ENCODE measurements at regions not wholly inside any gene's neighbourhood (a gene's known extent, or its start where the extent isn't known, plus 50 kb on each side); places are given as distances from the start of the nearest gene placed in this dataset.
A peak's percentile ranks its signal among the peaks of the same experiment; 100 is the strongest.

- TF ChIP-seq CTCF (IDR thresholded peaks at IDR 0.05) = no peak
- H3K27me3 ChIP-seq = no peaks in the 10 kb centered on the region
- no peak for DNase-seq
- peaks cover 0 to 52% (median 19%) of the 10 kb centered on the region in 4 donors for H3K4me1 ChIP-seq
- intact Hi-C loops (cut with DNase I; ENCODE audit: low total_unique reads) = no loop called here
- H3K27ac ChIP-seq = peak overlapping the region in 1 of 2 donors; percentile 23
- no peaks in the 10 kb centered on the region for H3K9me3 ChIP-seq
- H3K4me3 ChIP-seq = no peak overlapping the region
- no peaks in the 10 kb centered on the region for H3K36me3 ChIP-seq
Observed at GRCh38 chr18:11324956-11325882, 175.8 kb upstream of the PIEZO2 start.

DNA sequence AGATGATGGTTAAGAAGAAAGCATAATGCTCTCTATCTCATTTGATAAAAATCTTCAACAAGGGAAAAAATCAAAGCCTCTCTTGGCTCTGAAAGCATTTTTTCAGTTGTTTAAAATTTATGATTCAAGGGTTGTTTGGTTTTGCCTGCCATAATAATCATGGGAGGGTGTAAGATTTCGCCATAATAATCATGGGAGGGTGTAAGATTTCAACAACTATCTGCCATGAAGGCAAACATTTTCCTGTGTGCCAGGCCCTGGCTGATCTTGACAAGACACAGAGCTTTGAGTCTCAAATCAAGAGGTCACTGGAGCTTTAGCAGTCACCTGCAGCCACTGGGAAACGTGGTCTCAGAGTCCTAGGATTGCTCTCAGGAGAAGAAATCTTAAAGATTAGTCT, 175.1 kb upstream of the PIEZO2 start:
- TF ChIP-seq CTCF (IDR thresholded peaks at IDR 0.05) = no peak
- peaks cover 0 to 54% (median 19%) of the 10 kb centered on the region in 4 donors for H3K4me1 ChIP-seq
- H3K27me3 ChIP-seq = no peaks in the 10 kb centered on the region
- H3K27ac ChIP-seq = no peak overlapping the region
- no peaks in the 10 kb centered on the region for H3K36me3 ChIP-seq
- intact Hi-C loops (cut with DNase I; ENCODE audit: low total_unique reads) = no loop called here
- DNase-seq = no peak
- no peak overlapping the region for H3K4me3 ChIP-seq
- H3K9me3 ChIP-seq = no peaks in the 10 kb centered on the region

GRCh38 chr18:11323359-11323819, 174.0 kb upstream of the PIEZO2 start:
- no peak overlapping the region for H3K27ac ChIP-seq
- peaks cover 0 to 54% (median 19%) of the 10 kb centered on the region in 4 donors for H3K4me1 ChIP-seq
- no peak for DNase-seq
- no peaks in the 10 kb centered on the region for H3K27me3 ChIP-seq
- no peak for TF ChIP-seq CTCF (IDR thresholded peaks at IDR 0.05)
- no peak overlapping the region for H3K4me3 ChIP-seq
- intact Hi-C loops (cut with DNase I; ENCODE audit: low total_unique reads) = no loop called here
- H3K36me3 ChIP-seq = no peaks in the 10 kb centered on the region
- no peaks in the 10 kb centered on the region for H3K9me3 ChIP-seq

DNA sequence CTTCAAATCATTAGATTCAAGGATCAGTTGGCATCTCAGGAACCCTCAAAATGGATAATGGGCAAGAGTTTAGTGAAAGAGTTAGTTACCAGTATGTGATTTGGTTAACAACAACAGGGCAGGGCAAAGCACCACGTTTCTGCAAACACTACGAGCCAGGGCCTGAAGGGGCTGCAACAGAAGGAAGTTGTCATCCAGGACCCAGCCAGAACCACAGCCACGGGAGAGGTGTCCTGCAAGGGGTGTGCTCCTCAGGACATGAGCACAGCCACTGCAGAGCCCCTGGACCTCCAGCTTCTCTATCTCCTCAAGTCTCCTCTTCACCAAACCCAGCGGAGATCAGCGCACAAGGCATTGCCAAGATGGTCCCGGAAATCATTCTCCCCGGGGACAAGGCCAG, 173.3 kb upstream of the PIEZO2 start:
- H3K36me3 ChIP-seq = no peaks in the 10 kb centered on the region
- intact Hi-C loops (cut with DNase I; ENCODE audit: low total_unique reads) = no loop called here
- no peaks in the 10 kb centered on the region for H3K9me3 ChIP-seq
- no peak overlapping the region for H3K4me3 ChIP-seq
- H3K4me1 ChIP-seq = peaks cover 0 to 48% (median 19%) of the 10 kb centered on the region in 4 donors
- no peaks in the 10 kb centered on the region for H3K27me3 ChIP-seq
- DNase-seq = no peak
- no peak for TF ChIP-seq CTCF (IDR thresholded peaks at IDR 0.05)
- no peak overlapping the region for H3K27ac ChIP-seq

GRCh38 chr18:11322006-11322405, 172.6 kb upstream of the PIEZO2 start:
- H3K27ac ChIP-seq = no peak overlapping the region
- no peak for DNase-seq
- no peaks in the 10 kb centered on the region for H3K36me3 ChIP-seq
- no peak for TF ChIP-seq CTCF (IDR thresholded peaks at IDR 0.05)
- no peaks in the 10 kb centered on the region for H3K27me3 ChIP-seq
- H3K4me3 ChIP-seq = no peak overlapping the region
- no peaks in the 10 kb centered on the region for H3K9me3 ChIP-seq
- peaks cover 0 to 41% (median 13%) of the 10 kb centered on the region in 4 donors for H3K4me1 ChIP-seq
- intact Hi-C loops (cut with DNase I; ENCODE audit: low total_unique reads) = no loop called here

Measured in tibial artery (tissue), 4 donors.